Immature natural killer cell (primary cell): ENCODE measurements at regions not wholly inside any gene's neighbourhood (a gene's known extent, or its start where the extent isn't known, plus 50 kb on each side); places are given as distances from the start of the nearest gene placed in this dataset.
"Not testable (repeated sequence)": the region's sequence is repeated elsewhere in the genome, so short reads cannot be mapped to it uniquely, and the experiment has no call there.

Source experiments
- DNase-seq, 3 donors: peaks; one replicate each; pipeline ENCODE4 v3.0.0; 2022; ENCODE audit warnings: mixed read lengths in 1 of 3
- H3K27ac Mint-ChIP-seq, 6 donors: one replicate each; pipeline ENCODE4 v1.8.0; 2020; ENCODE audit warnings: mixed read lengths in 6 of 6, mild to moderate bottlenecking in 5 of 6, inconsistent platforms in 4 of 6, moderate library complexity in 3 of 6
- H3K27me3 Mint-ChIP-seq, 3 donors: one replicate each; pipeline ENCODE4 v1.8.0; 2020 to 2021; ENCODE audit warnings: low read depth in 3 of 3, mild to moderate bottlenecking in 3 of 3, mixed read lengths in 3 of 3, moderate library complexity in 3 of 3, inconsistent platforms in 1 of 3
- H3K36me3 Mint-ChIP-seq, 3 donors: one replicate each; pipeline ENCODE4 v1.8.0; 2020; ENCODE audit warnings: mixed read lengths in 3 of 3, inconsistent platforms in 2 of 3, mild to moderate bottlenecking in 2 of 3
- H3K4me1 Mint-ChIP-seq, 2 donors: one replicate each; pipeline ENCODE4 v1.8.0; 2020; ENCODE audit warnings: inconsistent platforms in 2 of 2, mild to moderate bottlenecking in 2 of 2, mixed read lengths in 2 of 2, moderate library complexity in 1 of 2
- H3K4me3 Mint-ChIP-seq, 5 donors: one replicate each; pipeline ENCODE4 v1.8.0; 2020; ENCODE audit warnings: mild to moderate bottlenecking in 5 of 5, mixed read lengths in 5 of 5, inconsistent platforms in 3 of 5, moderate library complexity in 3 of 5
- H3K9me3 Mint-ChIP-seq, 6 donors: one replicate each; pipeline ENCODE4 v1.8.0; 2020; ENCODE audit warnings: mild to moderate bottlenecking in 6 of 6, mixed read lengths in 6 of 6, inconsistent platforms in 4 of 6, moderate library complexity in 3 of 6

GRCh38 chr6:27139756-27140579 lies 107.5 kb upstream of the PRSS16 start:
- Mint-ChIP-seq H3K4me3 (peak overlapping the region; percentile 93 to 98 (median 98)), H3K36me3 (peaks cover 0 to 4% (median 3%) of the 10 kb centered on the region in 3 donors), H3K4me1 (peaks cover 42 to 46% of the 10 kb centered on the region in 2 donors), H3K9me3 (no peaks in the 10 kb centered on the region), H3K27ac (peak overlapping the region; percentile 96 to 99 (median 97)), H3K27me3 (peaks cover 6 to 15% (median 6%) of the 10 kb centered on the region in 3 donors)
- DNase-seq: no peak

GRCh38 chr6:27140999-27141528 lies 106.4 kb upstream of the PRSS16 start:
- Mint-ChIP-seq H3K27me3 (peaks cover 6 to 15% (median 6%) of the 10 kb centered on the region in 3 donors), H3K4me3 (peak overlapping the region in 4 of 5 donors; percentile 46 to 83 (median 64)), H3K27ac (peak overlapping the region; percentile 69 to 97 (median 84)), H3K4me1 (peaks cover 41 to 42% of the 10 kb centered on the region in 2 donors), H3K36me3 (peaks cover 0 to 4% (median 3%) of the 10 kb centered on the region in 3 donors), H3K9me3 (no peaks in the 10 kb centered on the region)
- no peak for DNase-seq

- H3K27ac Mint-ChIP-seq: peak overlapping the region in 3 of 6 donors; percentile 84 to 97 (median 84)
- H3K4me3 Mint-ChIP-seq: peak overlapping the region in 4 of 5 donors; percentile 15 to 70 (median 38)
- DNase-seq: no peak
- H3K9me3 Mint-ChIP-seq: no peaks in the 10 kb centered on the region
- peaks cover 6 to 15% (median 6%) of the 10 kb centered on the region in 3 donors for H3K27me3 Mint-ChIP-seq
- peaks cover 41 to 42% of the 10 kb centered on the region in 2 donors for H3K4me1 Mint-ChIP-seq
- H3K36me3 Mint-ChIP-seq: peaks cover 0 to 4% (median 3%) of the 10 kb centered on the region in 3 donors
Observed at GRCh38 chr6:27141529-27142015, 105.9 kb upstream of the PRSS16 start.

GRCh38 chr6:27143020-27143388 lies 104.5 kb upstream of the PRSS16 start:
- Mint-ChIP-seq H3K27ac (peak overlapping the region in 3 of 6 donors; percentile 45 to 84 (median 52)), H3K27me3 (peaks cover 6 to 15% (median 6%) of the 10 kb centered on the region in 3 donors), H3K4me1 (peaks cover 39 to 42% of the 10 kb centered on the region in 2 donors)
- not testable (repeated sequence) for H3K9me3 Mint-ChIP-seq, H3K36me3 Mint-ChIP-seq, DNase-seq, H3K4me3 Mint-ChIP-seq

- Mint-ChIP-seq H3K36me3 (peaks cover 0 to 4% (median 3%) of the 10 kb centered on the region in 3 donors), H3K4me3 (peak overlapping the region in 4 of 5 donors; percentile 4 to 38 (median 17)), H3K27me3 (peaks cover 4 to 14% (median 7%) of the 10 kb centered on the region in 3 donors), H3K27ac (peak overlapping the region in 5 of 6 donors; percentile 28 to 84 (median 52)), H3K9me3 (no peaks in the 10 kb centered on the region), H3K4me1 (peaks cover 34 to 36% of the 10 kb centered on the region in 2 donors)
- DNase-seq: no peak
Observed at GRCh38 chr6:27143474-27144026, 104.0 kb upstream of the PRSS16 start.

GRCh38 chr6:27144740-27145079 lies 102.8 kb upstream of the PRSS16 start:
- peak overlapping the region in 1 of 6 donors; percentile 71 for H3K27ac Mint-ChIP-seq
- H3K9me3 Mint-ChIP-seq: no peaks in the 10 kb centered on the region
- peaks cover 0 to 2% (median 2%) of the 10 kb centered on the region in 3 donors for H3K27me3 Mint-ChIP-seq
- peak overlapping the region in 1 of 5 donors; percentile 13 for H3K4me3 Mint-ChIP-seq
- peaks cover 22 to 25% of the 10 kb centered on the region in 2 donors for H3K4me1 Mint-ChIP-seq
- no peak for DNase-seq
- H3K36me3 Mint-ChIP-seq: peaks cover 0 to 4% (median 3%) of the 10 kb centered on the region in 3 donors

GRCh38 chr6:27145731-27146455 lies 101.6 kb upstream of the PRSS16 start:
- DNase-seq: peak; percentile 80 to 83 (median 80)
- Mint-ChIP-seq H3K27me3 (peaks cover 0 to 2% (median 0%) of the 10 kb centered on the region in 3 donors), H3K27ac (no peak overlapping the region), H3K36me3 (peaks cover 0 to 4% (median 3%) of the 10 kb centered on the region in 3 donors), H3K4me3 (no peak overlapping the region), H3K4me1 (peaks cover 10 to 15% of the 10 kb centered on the region in 2 donors), H3K9me3 (no peaks in the 10 kb centered on the region)

- not testable (repeated sequence) for H3K27me3 Mint-ChIP-seq, H3K4me3 Mint-ChIP-seq, H3K36me3 Mint-ChIP-seq, H3K27ac Mint-ChIP-seq, DNase-seq, H3K9me3 Mint-ChIP-seq
- H3K4me1 Mint-ChIP-seq: peaks cover 5 to 11% of the 10 kb centered on the region in 2 donors
Observed at GRCh38 chr6:27146456-27146705, 101.1 kb upstream of the PRSS16 start.

GRCh38 chr6:27146706-27147505 lies 100.6 kb upstream of the PRSS16 start:
- DNase-seq: peak; percentile 91 to 95 (median 94)
- Mint-ChIP-seq H3K4me1 (peaks cover under 1 to 6% of the 10 kb centered on the region in 2 donors), H3K36me3 (peaks cover 0 to 3% (median under 1%) of the 10 kb centered on the region in 3 donors), H3K4me3 (no peak overlapping the region), H3K27me3 (peaks cover 0 to 2% (median 0%) of the 10 kb centered on the region in 3 donors), H3K9me3 (no peaks in the 10 kb centered on the region), H3K27ac (no peak overlapping the region)

- H3K4me3 Mint-ChIP-seq: peak overlapping the region in 3 of 5 donors; percentile 54 to 56 (median 56)
- H3K27ac Mint-ChIP-seq: peak overlapping the region in 2 of 6 donors; percentile 62 to 73
- H3K27me3 Mint-ChIP-seq: peaks cover 0 to 2% (median 0%) of the 10 kb centered on the region in 3 donors
- peaks cover 0 to 1% (median 0%) of the 10 kb centered on the region in 3 donors for H3K36me3 Mint-ChIP-seq
- no peaks in the 10 kb centered on the region for H3K9me3 Mint-ChIP-seq
- H3K4me1 Mint-ChIP-seq: peaks cover 0 to 4% of the 10 kb centered on the region in 2 donors
- no peak for DNase-seq
Observed at GRCh38 chr6:27148404-27148795, 99.1 kb upstream of the PRSS16 start.

GRCh38 chr6:27149150-27149549 lies 98.4 kb upstream of the PRSS16 start:
- Mint-ChIP-seq H3K4me1 (peaks cover 0 to 2% of the 10 kb centered on the region in 2 donors), H3K4me3 (no peak overlapping the region), H3K27ac (no peak overlapping the region), H3K36me3 (no peaks in the 10 kb centered on the region), H3K27me3 (peaks cover 0 to 2% (median 0%) of the 10 kb centered on the region in 3 donors), H3K9me3 (no peaks in the 10 kb centered on the region)
- DNase-seq: no peak

- Mint-ChIP-seq H3K4me3 (peak overlapping the region; percentile 5 to 48 (median 31)), H3K27ac (peak overlapping the region; percentile 4 to 83 (median 32)), H3K4me1 (peaks cover 25 to 37% of the 10 kb centered on the region in 2 donors), H3K36me3 (no peaks in the 10 kb centered on the region), H3K9me3 (no peaks in the 10 kb centered on the region), H3K27me3 (peaks cover 7 to 11% (median 8%) of the 10 kb centered on the region in 3 donors)
- no peak for DNase-seq
Observed at GRCh38 chr6:27154696-27155095, 92.8 kb upstream of the PRSS16 start.
